ENCODE measurements at regions not wholly inside any gene's neighbourhood (a gene's known extent, or its start where the extent isn't known, plus 50 kb on each side); places are given as distances from the start of the nearest gene placed in this dataset.

DNA sequence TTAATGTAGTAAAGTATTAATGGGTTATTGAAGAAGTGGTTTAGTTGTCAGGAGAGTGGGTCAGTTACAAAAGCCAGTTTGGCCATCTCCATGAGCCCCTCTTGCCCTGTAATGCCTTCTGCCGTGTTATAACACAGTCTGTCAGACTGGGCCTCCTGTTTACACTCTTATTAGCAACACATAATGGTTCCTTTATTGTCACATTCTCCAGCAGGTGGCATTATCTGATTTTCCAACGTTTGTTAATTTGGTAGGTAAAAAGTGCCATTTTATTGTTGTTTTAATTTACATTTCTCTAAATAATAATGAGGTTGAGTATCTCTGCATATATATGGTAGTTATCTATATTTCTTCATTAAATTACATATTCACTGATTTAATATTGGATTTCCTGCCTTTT is 560.8 kb downstream of the FGF13 start:
- TF ChIP-seq POLR2AphosphoS5 (IDR thresholded peaks at IDR 0.05; ENCODE audit: low read depth, low read length) (no peak), FOXP2 (optimal IDR thresholded peaks at IDR 0.05; ENCODE audit: borderline replicate concordance, extremely low read depth, extremely low read length, insufficient read depth) (no peak), TAF1 (IDR thresholded peaks at IDR 0.05; ENCODE audit: borderline replicate concordance, insufficient read depth, low read length) (no peak), SIN3A (IDR thresholded peaks at IDR 0.05; ENCODE audit: borderline replicate concordance, insufficient read depth, low read length) (no peak)
- TF ChIP-seq, protein P1, sequence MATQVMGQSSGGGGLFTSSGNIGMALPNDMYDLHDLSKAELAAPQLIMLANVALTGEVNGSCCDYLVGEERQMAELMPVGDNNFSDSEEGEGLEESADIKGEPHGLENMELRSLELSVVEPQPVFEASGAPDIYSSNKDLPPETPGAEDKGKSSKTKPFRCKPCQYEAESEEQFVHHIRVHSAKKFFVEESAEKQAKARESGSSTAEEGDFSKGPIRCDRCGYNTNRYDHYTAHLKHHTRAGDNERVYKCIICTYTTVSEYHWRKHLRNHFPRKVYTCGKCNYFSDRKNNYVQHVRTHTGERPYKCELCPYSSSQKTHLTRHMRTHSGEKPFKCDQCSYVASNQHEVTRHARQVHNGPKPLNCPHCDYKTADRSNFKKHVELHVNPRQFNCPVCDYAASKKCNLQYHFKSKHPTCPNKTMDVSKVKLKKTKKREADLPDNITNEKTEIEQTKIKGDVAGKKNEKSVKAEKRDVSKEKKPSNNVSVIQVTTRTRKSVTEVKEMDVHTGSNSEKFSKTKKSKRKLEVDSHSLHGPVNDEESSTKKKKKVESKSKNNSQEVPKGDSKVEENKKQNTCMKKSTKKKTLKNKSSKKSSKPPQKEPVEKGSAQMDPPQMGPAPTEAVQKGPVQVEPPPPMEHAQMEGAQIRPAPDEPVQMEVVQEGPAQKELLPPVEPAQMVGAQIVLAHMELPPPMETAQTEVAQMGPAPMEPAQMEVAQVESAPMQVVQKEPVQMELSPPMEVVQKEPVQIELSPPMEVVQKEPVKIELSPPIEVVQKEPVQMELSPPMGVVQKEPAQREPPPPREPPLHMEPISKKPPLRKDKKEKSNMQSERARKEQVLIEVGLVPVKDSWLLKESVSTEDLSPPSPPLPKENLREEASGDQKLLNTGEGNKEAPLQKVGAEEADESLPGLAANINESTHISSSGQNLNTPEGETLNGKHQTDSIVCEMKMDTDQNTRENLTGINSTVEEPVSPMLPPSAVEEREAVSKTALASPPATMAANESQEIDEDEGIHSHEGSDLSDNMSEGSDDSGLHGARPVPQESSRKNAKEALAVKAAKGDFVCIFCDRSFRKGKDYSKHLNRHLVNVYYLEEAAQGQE (IDR thresholded peaks at IDR 0.05; ENCODE audit: insufficient read depth in 1 of 2, low read depth in 2 of 2, low read length in 2 of 2): no peak

DNA sequence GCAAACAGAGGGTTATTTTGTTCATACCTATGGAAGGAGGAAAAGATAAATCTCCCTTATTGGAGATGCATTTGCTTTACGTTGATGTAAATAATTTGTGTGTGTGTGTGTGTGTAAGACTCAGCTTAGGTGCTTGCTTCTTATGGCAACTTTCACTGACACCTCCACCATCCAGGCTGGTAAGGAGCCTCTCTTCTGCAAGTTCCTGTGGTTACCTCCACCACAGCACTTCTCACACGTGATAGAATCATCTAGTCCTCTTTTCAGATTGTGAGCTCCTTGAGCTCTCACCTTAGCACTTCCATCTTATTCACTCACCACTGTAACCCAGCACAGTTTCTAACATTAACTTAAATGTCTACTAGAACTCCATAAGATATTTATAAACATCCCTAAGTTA is 553.7 kb downstream of the FGF13 start:
- TF ChIP-seq SIN3A (IDR thresholded peaks at IDR 0.05; ENCODE audit: borderline replicate concordance, insufficient read depth, low read length) (no peak), POLR2AphosphoS5 (IDR thresholded peaks at IDR 0.05; ENCODE audit: low read depth, low read length) (no peak), TAF1 (IDR thresholded peaks at IDR 0.05; ENCODE audit: borderline replicate concordance, insufficient read depth, low read length) (no peak), FOXP2 (optimal IDR thresholded peaks at IDR 0.05; ENCODE audit: borderline replicate concordance, extremely low read depth, extremely low read length, insufficient read depth) (no peak)
- TF ChIP-seq, protein P1 (IDR thresholded peaks at IDR 0.05; ENCODE audit: insufficient read depth in 1 of 2, low read depth in 2 of 2, low read length in 2 of 2): no peak

DNA sequence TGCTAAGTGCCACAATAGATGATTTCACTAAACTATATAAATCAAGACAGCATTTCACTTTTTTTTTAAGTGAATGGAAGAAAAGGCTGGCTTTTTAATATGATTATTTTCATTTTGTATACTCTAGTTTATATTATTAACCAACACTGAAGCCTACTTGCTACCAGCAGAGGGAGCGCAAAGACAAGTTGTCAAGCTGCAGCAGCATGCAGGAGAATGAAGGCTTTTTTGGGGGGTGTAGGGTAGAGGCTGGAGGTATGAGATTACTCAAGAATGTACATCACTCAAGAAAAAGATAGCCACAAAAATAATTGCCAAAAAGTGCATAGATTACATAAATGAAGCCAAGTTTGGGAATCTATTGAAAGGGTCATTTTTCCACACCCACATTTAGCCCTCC is 519.5 kb downstream of the FGF13 start:
- TF ChIP-seq POLR2AphosphoS5 (IDR thresholded peaks at IDR 0.05; ENCODE audit: low read depth, low read length) (no peak), SIN3A (IDR thresholded peaks at IDR 0.05; ENCODE audit: borderline replicate concordance, insufficient read depth, low read length) (no peak)

DNA sequence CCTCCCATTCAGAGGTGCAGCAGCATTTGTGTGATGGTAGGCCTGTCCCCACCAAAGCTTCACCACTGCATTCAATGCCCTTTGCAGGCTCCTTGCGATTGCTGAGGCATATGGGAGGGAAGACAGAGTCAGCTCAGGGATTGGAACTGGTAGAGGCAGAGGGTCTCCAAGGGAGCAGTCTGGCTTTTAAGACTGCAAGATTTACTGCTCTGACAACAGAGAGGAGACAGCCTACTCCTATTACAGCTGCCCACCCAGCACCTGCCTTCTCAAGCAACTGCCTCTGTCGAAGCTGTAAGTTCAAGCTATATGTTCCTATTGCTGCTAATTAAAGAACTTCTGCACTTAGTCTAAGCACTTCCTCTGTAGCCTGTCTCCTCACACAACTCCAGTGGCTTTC is 481.8 kb downstream of the FGF13 start:
- TF ChIP-seq TAF1 (IDR thresholded peaks at IDR 0.05; ENCODE audit: borderline replicate concordance, insufficient read depth, low read length): no peak
- TF ChIP-seq SIN3A (IDR thresholded peaks at IDR 0.05; ENCODE audit: borderline replicate concordance, insufficient read depth, low read length): no peak
- TF ChIP-seq FOXP2 (optimal IDR thresholded peaks at IDR 0.05; ENCODE audit: borderline replicate concordance, extremely low read depth, extremely low read length, insufficient read depth): no peak
- TF ChIP-seq POLR2AphosphoS5 (IDR thresholded peaks at IDR 0.05; ENCODE audit: low read depth, low read length): no peak
- TF ChIP-seq, protein P1 (IDR thresholded peaks at IDR 0.05; ENCODE audit: insufficient read depth in 1 of 2, low read depth in 2 of 2, low read length in 2 of 2): no peak

DNA sequence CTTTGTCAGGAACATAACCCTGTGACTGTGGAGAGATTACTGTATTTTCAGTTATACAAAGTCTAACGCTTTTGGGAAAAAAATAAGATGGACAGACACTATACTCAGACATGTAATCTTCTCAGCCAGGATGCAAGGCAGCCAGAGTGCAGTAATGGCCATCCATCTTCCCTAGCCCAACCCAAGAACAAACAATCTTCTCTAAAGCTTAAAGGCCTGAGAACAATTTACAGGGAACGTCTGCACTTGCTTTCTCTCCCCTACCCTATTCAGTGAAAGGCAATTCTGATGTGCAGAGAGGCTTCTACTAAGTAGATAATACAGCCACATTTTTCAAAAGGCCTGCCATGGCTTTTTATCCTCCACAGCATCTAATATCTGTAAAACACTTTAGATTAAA is 471.3 kb downstream of the FGF13 start:
- TF ChIP-seq FOXP2 (optimal IDR thresholded peaks at IDR 0.05; ENCODE audit: borderline replicate concordance, extremely low read depth, extremely low read length, insufficient read depth) (no peak), POLR2AphosphoS5 (IDR thresholded peaks at IDR 0.05; ENCODE audit: low read depth, low read length) (no peak)

DNA sequence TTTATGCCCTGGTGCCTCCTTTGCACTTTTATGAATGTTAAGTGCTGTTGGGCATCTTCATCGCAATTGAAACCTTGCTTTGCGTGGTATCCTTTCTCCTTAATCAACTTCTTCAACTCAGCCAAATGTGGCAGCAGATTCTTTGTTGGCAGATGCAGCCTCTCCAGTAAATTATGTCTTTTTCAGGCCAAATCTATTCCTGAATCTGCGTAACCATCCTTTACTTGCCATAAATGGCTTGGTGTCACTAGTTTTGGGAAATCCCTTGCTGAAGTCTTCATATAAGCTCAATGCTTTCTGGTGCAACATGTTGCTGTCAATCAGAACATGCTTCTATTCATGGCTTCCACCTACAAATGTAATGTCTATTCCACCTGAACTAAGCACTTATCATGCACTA is 457.5 kb downstream of the FGF13 start:
- TF ChIP-seq POLR2AphosphoS5 (IDR thresholded peaks at IDR 0.05; ENCODE audit: low read depth, low read length): no peak
- TF ChIP-seq, protein P1 (IDR thresholded peaks at IDR 0.05; ENCODE audit: insufficient read depth in 1 of 2, low read depth in 2 of 2, low read length in 2 of 2): no peak
- TF ChIP-seq SIN3A (IDR thresholded peaks at IDR 0.05; ENCODE audit: borderline replicate concordance, insufficient read depth, low read length): no peak
- no peak for TF ChIP-seq FOXP2 (optimal IDR thresholded peaks at IDR 0.05; ENCODE audit: borderline replicate concordance, extremely low read depth, extremely low read length, insufficient read depth)
- TF ChIP-seq TAF1 (IDR thresholded peaks at IDR 0.05; ENCODE audit: borderline replicate concordance, insufficient read depth, low read length): no peak

Measured in PFSK-1 (cell line).